H9 (cell line): ENCODE measurements at regions not wholly inside any gene's neighbourhood (a gene's known extent, or its start where the extent isn't known, plus 50 kb on each side); places are given as distances from the start of the nearest gene placed in this dataset.

Experiments
- DNase-seq: peaks from one replicate; pipeline ENCODE4 v3.0.0-alpha.2; 2017
- H2AFZ ChIP-seq: one replicate; pipeline ENCODE4 v1.6.1; 2013; ENCODE audit warnings: mild to moderate bottlenecking, low read length, control low read depth, moderate library complexity
- H2AK5ac ChIP-seq: 2 replicates; pipeline ENCODE4 v1.6.1; 2013; ENCODE audit warnings: low read length, control low read depth, mixed read lengths; ENCODE audit not compliant: insufficient read length
- H2BK120ac ChIP-seq: one replicate; pipeline ENCODE4 v1.6.1; 2013; ENCODE audit warnings: low read depth, mild to moderate bottlenecking, low read length, control low read depth, inconsistent platforms; ENCODE audit not compliant: poor library complexity, severe bottlenecking
- H2BK12ac ChIP-seq: 2 replicates; pipeline ENCODE4 v1.6.1; 2013; ENCODE audit warnings: low read length, control low read depth, mixed read lengths, low read depth; ENCODE audit not compliant: insufficient read length
- H2BK15ac ChIP-seq: 2 replicates; pipeline ENCODE4 v1.6.1; 2013; ENCODE audit warnings: low read depth, low read length, control low read depth
- H2BK20ac ChIP-seq: one replicate; pipeline ENCODE4 v1.6.1; 2013; ENCODE audit warnings: low read depth, mild to moderate bottlenecking, low read length, control low read depth, inconsistent platforms; ENCODE audit not compliant: poor library complexity, severe bottlenecking
- H2BK5ac ChIP-seq: 2 replicates; pipeline ENCODE4 v1.6.1; 2013; ENCODE audit warnings: low read length, control low read depth, mixed read lengths; ENCODE audit not compliant: insufficient read length
- H3K14ac ChIP-seq: 2 replicates; pipeline ENCODE4 v1.6.1; 2013; ENCODE audit warnings: low read length, control low read depth; ENCODE audit not compliant: insufficient read depth
- H3K18ac ChIP-seq: 2 replicates; pipeline ENCODE4 v1.6.1; 2013; ENCODE audit warnings: low read depth, mild to moderate bottlenecking, mixed read lengths, low read length, control low read depth; ENCODE audit not compliant: insufficient read length
- H3K23ac ChIP-seq: 2 replicates; pipeline ENCODE4 v1.6.1; 2013; ENCODE audit warnings: low read length, control low read depth, mixed read lengths, low read depth; ENCODE audit not compliant: insufficient read length
- H3K23me2 ChIP-seq: 2 replicates; pipeline ENCODE4 v1.6.1; 2013; ENCODE audit warnings: low read depth, mild to moderate bottlenecking, mixed read lengths, low read length, control low read depth; ENCODE audit not compliant: insufficient read length, poor library complexity, severe bottlenecking
- H3K27ac ChIP-seq: 2 replicates; pipeline ENCODE4 v1.5.1; 2013; ENCODE audit warnings: low read length, control low read depth, mixed read lengths, low read depth; ENCODE audit not compliant: insufficient read length
- H3K27me3 ChIP-seq: 2 replicates; pipeline ENCODE4 v1.6.1; 2013; ENCODE audit warnings: low read length, control low read depth, inconsistent platforms; ENCODE audit not compliant: insufficient read depth
- H3K4ac ChIP-seq: 2 replicates; pipeline ENCODE4 v1.6.1; 2013; ENCODE audit warnings: low read depth, mild to moderate bottlenecking, control low read depth, inconsistent platforms, low read length, moderate library complexity
- H3K4me1 ChIP-seq: 2 replicates; pipeline ENCODE4 v1.6.1; 2013; ENCODE audit warnings: low read length, control low read depth, inconsistent platforms; ENCODE audit not compliant: insufficient read depth
- H3K4me2 ChIP-seq: 2 replicates; pipeline ENCODE4 v1.6.1; 2013; ENCODE audit warnings: low read length, control low read depth, mixed read lengths; ENCODE audit not compliant: insufficient read length, insufficient read depth
- H3K56ac ChIP-seq: 2 replicates; pipeline ENCODE4 v1.6.1; 2013; ENCODE audit warnings: low read depth, mild to moderate bottlenecking, mixed read lengths, low read length, control low read depth; ENCODE audit not compliant: insufficient read length
- H3K79me1 ChIP-seq: 2 replicates; pipeline ENCODE4 v1.6.1; 2013; ENCODE audit warnings: low read depth, mild to moderate bottlenecking, moderate library complexity, low read length, control low read depth, inconsistent platforms; ENCODE audit not compliant: insufficient read depth, poor library complexity, severe bottlenecking
- H3K79me2 ChIP-seq: 2 replicates; pipeline ENCODE4 v1.6.1; 2013; ENCODE audit warnings: low read length, control low read depth, inconsistent platforms; ENCODE audit not compliant: insufficient read depth
- H3K9ac ChIP-seq: 2 replicates; pipeline ENCODE4 v1.6.1; 2013; ENCODE audit warnings: low read length, control low read depth, mixed read lengths; ENCODE audit not compliant: insufficient read length; ENCODE audit errors: extremely low read depth
- H3K9me3 ChIP-seq: one replicate; pipeline ENCODE4 v1.6.1; 2013; ENCODE audit warnings: low read depth, low read length, inconsistent platforms; ENCODE audit not compliant: control insufficient read depth
- H3T11ph ChIP-seq: one replicate; pipeline ENCODE4 v1.6.1; 2013; ENCODE audit warnings: mild to moderate bottlenecking, low read length, control low read depth, inconsistent platforms
- H4K20me1 ChIP-seq: one replicate; pipeline ENCODE4 v1.6.1; 2013; ENCODE audit not compliant: control insufficient read depth, insufficient read length, insufficient read depth
- H4K5ac ChIP-seq: 2 replicates; pipeline ENCODE4 v1.6.1; 2013; ENCODE audit warnings: low read depth, mild to moderate bottlenecking, mixed read lengths, low read length, control low read depth; ENCODE audit not compliant: insufficient read length
- H4K8ac ChIP-seq: replicated peaks from 2 replicates; pipeline ENCODE4 v1.6.1; 2013; ENCODE audit warnings: low read length, control low read depth, mixed read lengths, low read depth; ENCODE audit not compliant: insufficient read length
- H4K91ac ChIP-seq: 2 replicates; pipeline ENCODE4 v1.6.1; 2013; ENCODE audit warnings: low read depth, mild to moderate bottlenecking, moderate library complexity, mixed read lengths, low read length, control low read depth; ENCODE audit not compliant: insufficient read length
- H3K27ac Mint-ChIP-seq, 3 experiments: 2 replicates in 2 of 3; 3 replicates in 1 of 3; pipeline ENCODE4 v1.8.0; 2020 to 2021; ENCODE audit warnings: mixed read lengths in 3 of 3, mild to moderate bottlenecking in 1 of 3, moderate library complexity in 1 of 3
- H3K27me3 Mint-ChIP-seq: 2 replicates; pipeline ENCODE4 v1.8.0; 2021; ENCODE audit warnings: low read depth, mild to moderate bottlenecking, moderate library complexity, mixed read lengths
- H3K36me3 Mint-ChIP-seq, 3 experiments: 2 replicates in 2 of 3; 3 replicates in 1 of 3; pipeline ENCODE4 v1.8.0; 2020 to 2021; ENCODE audit warnings: low read depth in 3 of 3, mixed read lengths in 3 of 3; ENCODE audit not compliant: insufficient read depth in 1 of 3
- H3K4me1 Mint-ChIP-seq, 2 experiments: 2 replicates each; pipeline ENCODE4 v1.8.0; 2020; ENCODE audit warnings: mixed read lengths in 2 of 2
- H3K4me3 Mint-ChIP-seq, 2 experiments: 2 replicates in 1 of 2; 3 replicates in 1 of 2; pipeline ENCODE4 v1.8.0; 2020 to 2021; ENCODE audit warnings: mild to moderate bottlenecking in 2 of 2, mixed read lengths in 2 of 2, moderate library complexity in 1 of 2
- H3K9me3 Mint-ChIP-seq, 2 experiments: 2 replicates in 1 of 2; 3 replicates in 1 of 2; pipeline ENCODE4 v1.8.0; 2020; ENCODE audit warnings: mild to moderate bottlenecking in 2 of 2, mixed read lengths in 2 of 2, moderate library complexity in 1 of 2
- WGBS: extraction: QIAGEN DNeasy Blood & Tissue Kit; methylation state at CpG from one replicate; pipeline ENCODE4 v1.1.7; 2013; ENCODE audit warnings: missing lambda C conversion rate, low lambda C conversion rate, mixed read lengths; ENCODE audit not compliant: insufficient read length; ENCODE audit errors: extremely low coverage; 5-methylcytosine and 5-hydroxymethylcytosine counted together
- TF ChIP-seq, protein P1 (sequence below): fragments of 200-600 bp; sonication (generic); conservative IDR thresholded peaks from 3 replicates; pipeline ENCODE4 v1.8.0; 2021; ENCODE audit warnings: antibody characterized with exemption, mild to moderate bottlenecking

DNA sequence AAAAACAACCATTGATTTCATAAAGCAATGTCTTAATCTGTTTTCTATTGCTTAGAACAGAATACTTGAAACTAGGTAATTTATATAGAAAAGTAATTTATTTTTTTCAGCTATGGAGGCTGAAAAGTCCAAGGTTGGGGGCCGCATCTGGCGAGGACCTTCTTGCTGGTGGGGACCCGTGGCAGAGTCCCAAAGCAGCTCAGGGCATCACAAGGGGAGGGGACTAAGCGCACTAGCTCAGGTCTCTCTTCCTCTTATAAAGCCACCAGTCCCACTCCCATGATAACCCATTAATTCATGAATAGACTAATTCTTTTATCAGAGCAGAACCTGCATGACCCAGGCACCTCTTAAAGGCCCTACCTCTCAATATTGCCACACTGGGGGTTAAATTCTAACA, 87.2 kb upstream of the KLF13 start:
- Histone ChIP-seq H3K79me2 (no peaks in the 10 kb centered on the region), H4K5ac (no peak overlapping the region), H3K23me2 (no peaks in the 10 kb centered on the region), H4K20me1 (no peaks in the 10 kb centered on the region), H3K79me1 (no peaks in the 10 kb centered on the region), H3K9me3 (no peaks in the 10 kb centered on the region), H3K18ac (no peak overlapping the region), H2AK5ac (no peak overlapping the region), H3K23ac (no peak overlapping the region), H3K27ac (no peak overlapping the region), H4K8ac (no peak overlapping the region), H3T11ph (no peak overlapping the region), H3K56ac (no peak overlapping the region), H2BK15ac (no peak overlapping the region), H3K14ac (no peak overlapping the region), H3K4me2 (no peak overlapping the region), H3K27me3 (no peaks in the 10 kb centered on the region), H3K4me1 (no peaks in the 10 kb centered on the region), H2BK20ac (no peak overlapping the region), H2BK5ac (no peak overlapping the region), H3K9ac (no peak overlapping the region), H2BK12ac (no peak overlapping the region), H2BK120ac (no peak overlapping the region), H4K91ac (no peak overlapping the region), H2AFZ (no peak overlapping the region), H3K4ac (no peak overlapping the region)
- Mint-ChIP-seq H3K36me3 (no peaks in the 10 kb centered on the region), H3K4me3 (no peak overlapping the region), H3K27me3 (no peaks in the 10 kb centered on the region), H3K9me3 (no peaks in the 10 kb centered on the region; a peak in 1 of 5 replicates), H3K27ac (no peak overlapping the region), H3K4me1 (peaks cover 8 to 9% of the 10 kb centered on the region in 2 experiments)
- no CpG with 5 or more reads among the region's 4 CpGs for WGBS
- DNase-seq = no peak
- TF ChIP-seq, protein P1, sequence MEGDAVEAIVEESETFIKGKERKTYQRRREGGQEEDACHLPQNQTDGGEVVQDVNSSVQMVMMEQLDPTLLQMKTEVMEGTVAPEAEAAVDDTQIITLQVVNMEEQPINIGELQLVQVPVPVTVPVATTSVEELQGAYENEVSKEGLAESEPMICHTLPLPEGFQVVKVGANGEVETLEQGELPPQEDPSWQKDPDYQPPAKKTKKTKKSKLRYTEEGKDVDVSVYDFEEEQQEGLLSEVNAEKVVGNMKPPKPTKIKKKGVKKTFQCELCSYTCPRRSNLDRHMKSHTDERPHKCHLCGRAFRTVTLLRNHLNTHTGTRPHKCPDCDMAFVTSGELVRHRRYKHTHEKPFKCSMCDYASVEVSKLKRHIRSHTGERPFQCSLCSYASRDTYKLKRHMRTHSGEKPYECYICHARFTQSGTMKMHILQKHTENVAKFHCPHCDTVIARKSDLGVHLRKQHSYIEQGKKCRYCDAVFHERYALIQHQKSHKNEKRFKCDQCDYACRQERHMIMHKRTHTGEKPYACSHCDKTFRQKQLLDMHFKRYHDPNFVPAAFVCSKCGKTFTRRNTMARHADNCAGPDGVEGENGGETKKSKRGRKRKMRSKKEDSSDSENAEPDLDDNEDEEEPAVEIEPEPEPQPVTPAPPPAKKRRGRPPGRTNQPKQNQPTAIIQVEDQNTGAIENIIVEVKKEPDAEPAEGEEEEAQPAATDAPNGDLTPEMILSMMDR = no peak
